ENCODE measurements at regions not wholly inside any gene's neighbourhood (a gene's known extent, or its start where the extent isn't known, plus 50 kb on each side); places are given as distances from the start of the nearest gene placed in this dataset.

DNA sequence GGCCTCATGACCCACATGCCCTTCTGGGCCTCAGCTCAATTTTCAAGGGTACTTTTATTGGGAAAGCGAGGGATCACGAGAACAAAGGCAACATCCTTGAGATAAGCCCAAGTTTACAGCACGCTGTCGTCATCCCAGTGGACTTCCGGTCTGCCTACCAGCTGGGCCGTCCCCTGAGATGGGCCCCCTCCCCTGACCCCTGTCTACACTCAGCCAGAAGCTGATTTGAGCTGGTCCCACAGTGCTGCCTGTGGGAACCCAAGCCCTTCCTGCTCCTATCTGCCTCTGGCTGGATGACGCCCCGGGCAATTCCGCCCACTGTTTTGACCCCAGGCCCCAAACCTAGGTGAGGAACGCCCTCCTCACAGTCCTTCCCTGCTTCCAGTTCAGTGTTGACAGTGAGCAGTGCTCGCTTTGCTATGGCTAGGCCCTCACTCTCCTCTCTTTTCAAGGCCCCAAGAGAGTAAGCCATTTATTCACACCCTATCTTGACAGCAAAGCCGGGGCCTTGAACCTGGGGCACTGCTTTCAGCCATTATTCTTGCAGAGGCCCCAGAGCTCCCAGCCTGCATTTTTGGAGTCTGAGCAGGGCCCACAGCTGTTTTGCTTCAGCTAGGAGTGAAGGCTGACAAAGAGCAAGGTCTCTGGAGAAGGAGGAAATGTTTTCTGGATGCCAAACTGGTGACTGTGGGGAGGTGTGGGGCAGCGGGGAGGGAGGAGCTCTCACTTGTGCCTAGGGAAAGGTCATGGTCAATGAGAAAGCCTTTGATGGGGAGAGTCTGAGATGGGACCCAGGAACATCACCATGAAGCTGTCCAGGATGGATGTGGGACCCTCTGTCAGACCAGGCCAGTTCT, 164.6 kb upstream of the BCOR start:
- Histone ChIP-seq H3K36me3 (ENCODE audit: insufficient read depth, low read length) (no peaks in the 10 kb centered on the region), H3K27me3 (ENCODE audit: insufficient read depth, low read depth, low read length) (no peaks in the 10 kb centered on the region), H3K9me2 (ENCODE audit: insufficient read depth, low read length) (no peaks in the 10 kb centered on the region), H3K9ac (ENCODE audit: low read length) (no peak overlapping the region), H3K27ac (ENCODE audit: low read length) (no peak overlapping the region), H2AFZ (ENCODE audit: low read depth, low read length) (no peak overlapping the region), H3K4me2 (ENCODE audit: low read length) (no peak overlapping the region), H3K9me3 (ENCODE audit: low read length) (no peaks in the 10 kb centered on the region), H3K79me2 (replicated peaks; ENCODE audit: insufficient read depth, low read length) (no peaks in the 10 kb centered on the region), H4K20me1 (ENCODE audit: insufficient read depth) (no peaks in the 10 kb centered on the region), H3F3A (ENCODE audit: insufficient read depth, low read length, poor library complexity, severe bottlenecking) (no peaks in the 10 kb centered on the region), H3K4me3 (ENCODE audit: low read length) (no peak overlapping the region)
- TF ChIP-seq EZH2 (IDR thresholded peaks at IDR 0.05; ENCODE audit: borderline replicate concordance, insufficient read depth, low read length, poor library complexity, severe bottlenecking) (no peak), POLR2AphosphoS5 (IDR thresholded peaks at IDR 0.05) (no peak), TAF1 (IDR thresholded peaks at IDR 0.05; ENCODE audit: low read depth) (no peak), RAD21 (conservative IDR thresholded peaks at IDR 0.05) (no peak), SMC3 (conservative IDR thresholded peaks at IDR 0.05; ENCODE audit: poor library complexity) (no peak), EP300 (conservative IDR thresholded peaks at IDR 0.05; ENCODE audit: poor library complexity, severe bottlenecking) (no peak), MXI1 (conservative IDR thresholded peaks at IDR 0.05; ENCODE audit: poor library complexity, severe bottlenecking) (no peak)
- TF ChIP-seq, protein P1, sequence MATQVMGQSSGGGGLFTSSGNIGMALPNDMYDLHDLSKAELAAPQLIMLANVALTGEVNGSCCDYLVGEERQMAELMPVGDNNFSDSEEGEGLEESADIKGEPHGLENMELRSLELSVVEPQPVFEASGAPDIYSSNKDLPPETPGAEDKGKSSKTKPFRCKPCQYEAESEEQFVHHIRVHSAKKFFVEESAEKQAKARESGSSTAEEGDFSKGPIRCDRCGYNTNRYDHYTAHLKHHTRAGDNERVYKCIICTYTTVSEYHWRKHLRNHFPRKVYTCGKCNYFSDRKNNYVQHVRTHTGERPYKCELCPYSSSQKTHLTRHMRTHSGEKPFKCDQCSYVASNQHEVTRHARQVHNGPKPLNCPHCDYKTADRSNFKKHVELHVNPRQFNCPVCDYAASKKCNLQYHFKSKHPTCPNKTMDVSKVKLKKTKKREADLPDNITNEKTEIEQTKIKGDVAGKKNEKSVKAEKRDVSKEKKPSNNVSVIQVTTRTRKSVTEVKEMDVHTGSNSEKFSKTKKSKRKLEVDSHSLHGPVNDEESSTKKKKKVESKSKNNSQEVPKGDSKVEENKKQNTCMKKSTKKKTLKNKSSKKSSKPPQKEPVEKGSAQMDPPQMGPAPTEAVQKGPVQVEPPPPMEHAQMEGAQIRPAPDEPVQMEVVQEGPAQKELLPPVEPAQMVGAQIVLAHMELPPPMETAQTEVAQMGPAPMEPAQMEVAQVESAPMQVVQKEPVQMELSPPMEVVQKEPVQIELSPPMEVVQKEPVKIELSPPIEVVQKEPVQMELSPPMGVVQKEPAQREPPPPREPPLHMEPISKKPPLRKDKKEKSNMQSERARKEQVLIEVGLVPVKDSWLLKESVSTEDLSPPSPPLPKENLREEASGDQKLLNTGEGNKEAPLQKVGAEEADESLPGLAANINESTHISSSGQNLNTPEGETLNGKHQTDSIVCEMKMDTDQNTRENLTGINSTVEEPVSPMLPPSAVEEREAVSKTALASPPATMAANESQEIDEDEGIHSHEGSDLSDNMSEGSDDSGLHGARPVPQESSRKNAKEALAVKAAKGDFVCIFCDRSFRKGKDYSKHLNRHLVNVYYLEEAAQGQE (IDR thresholded peaks at IDR 0.05; ENCODE audit: borderline replicate concordance), result no peak
- TF ChIP-seq, protein P2, sequence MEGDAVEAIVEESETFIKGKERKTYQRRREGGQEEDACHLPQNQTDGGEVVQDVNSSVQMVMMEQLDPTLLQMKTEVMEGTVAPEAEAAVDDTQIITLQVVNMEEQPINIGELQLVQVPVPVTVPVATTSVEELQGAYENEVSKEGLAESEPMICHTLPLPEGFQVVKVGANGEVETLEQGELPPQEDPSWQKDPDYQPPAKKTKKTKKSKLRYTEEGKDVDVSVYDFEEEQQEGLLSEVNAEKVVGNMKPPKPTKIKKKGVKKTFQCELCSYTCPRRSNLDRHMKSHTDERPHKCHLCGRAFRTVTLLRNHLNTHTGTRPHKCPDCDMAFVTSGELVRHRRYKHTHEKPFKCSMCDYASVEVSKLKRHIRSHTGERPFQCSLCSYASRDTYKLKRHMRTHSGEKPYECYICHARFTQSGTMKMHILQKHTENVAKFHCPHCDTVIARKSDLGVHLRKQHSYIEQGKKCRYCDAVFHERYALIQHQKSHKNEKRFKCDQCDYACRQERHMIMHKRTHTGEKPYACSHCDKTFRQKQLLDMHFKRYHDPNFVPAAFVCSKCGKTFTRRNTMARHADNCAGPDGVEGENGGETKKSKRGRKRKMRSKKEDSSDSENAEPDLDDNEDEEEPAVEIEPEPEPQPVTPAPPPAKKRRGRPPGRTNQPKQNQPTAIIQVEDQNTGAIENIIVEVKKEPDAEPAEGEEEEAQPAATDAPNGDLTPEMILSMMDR (IDR thresholded peaks at IDR 0.05; ENCODE audit: poor library complexity, severe bottlenecking), result no peak

DNA sequence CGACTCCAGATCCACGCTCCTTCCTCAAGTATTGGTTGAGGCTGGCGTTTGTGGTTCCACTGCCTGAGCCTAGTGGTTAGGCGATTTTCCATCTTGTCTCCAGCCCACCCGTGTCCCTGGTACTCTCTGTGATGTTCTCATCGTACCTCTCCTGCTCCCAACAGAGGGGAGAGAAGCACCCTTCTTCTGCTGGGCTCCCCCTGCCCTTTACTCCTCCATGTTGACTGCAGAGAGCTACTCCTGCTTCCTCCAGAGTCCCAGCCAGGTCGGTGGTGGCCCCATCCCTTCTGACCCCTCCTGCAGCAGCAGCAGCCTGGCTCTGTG, 164.0 kb upstream of the BCOR start:
- H2AFZ ChIP-seq (ENCODE audit: low read depth, low read length), result no peak overlapping the region
- H3K27ac ChIP-seq (ENCODE audit: low read length), result no peak overlapping the region
- TF ChIP-seq TAF1 (IDR thresholded peaks at IDR 0.05; ENCODE audit: low read depth) (no peak), SMC3 (conservative IDR thresholded peaks at IDR 0.05; ENCODE audit: poor library complexity) (no peak), MXI1 (conservative IDR thresholded peaks at IDR 0.05; ENCODE audit: poor library complexity, severe bottlenecking) (no peak), POLR2AphosphoS5 (IDR thresholded peaks at IDR 0.05) (no peak), EZH2 (IDR thresholded peaks at IDR 0.05; ENCODE audit: borderline replicate concordance, insufficient read depth, low read length, poor library complexity, severe bottlenecking) (no peak), RAD21 (conservative IDR thresholded peaks at IDR 0.05) (no peak), EP300 (conservative IDR thresholded peaks at IDR 0.05; ENCODE audit: poor library complexity, severe bottlenecking) (no peak)
- TF ChIP-seq, protein P1 (IDR thresholded peaks at IDR 0.05; ENCODE audit: borderline replicate concordance), result no peak
- TF ChIP-seq, protein P2 (IDR thresholded peaks at IDR 0.05; ENCODE audit: poor library complexity, severe bottlenecking), result no peak

More for the DNA sequence above, 164.0 kb upstream of the BCOR start:
- Histone ChIP-seq H3K27me3 (ENCODE audit: insufficient read depth, low read depth, low read length) (no peaks in the 10 kb centered on the region), H3K4me3 (ENCODE audit: low read length) (no peak overlapping the region), H3K4me2 (ENCODE audit: low read length) (no peak overlapping the region), H3K9ac (ENCODE audit: low read length) (no peak overlapping the region), H3K36me3 (ENCODE audit: insufficient read depth, low read length) (no peaks in the 10 kb centered on the region), H3K79me2 (replicated peaks; ENCODE audit: insufficient read depth, low read length) (no peaks in the 10 kb centered on the region), H4K20me1 (ENCODE audit: insufficient read depth) (no peaks in the 10 kb centered on the region), H3K9me2 (ENCODE audit: insufficient read depth, low read length) (no peaks in the 10 kb centered on the region), H3K9me3 (ENCODE audit: low read length) (no peaks in the 10 kb centered on the region), H3F3A (ENCODE audit: insufficient read depth, low read length, poor library complexity, severe bottlenecking) (no peaks in the 10 kb centered on the region)

Measured in neural cell (in vitro differentiated cells).